NCI-H1105 treated with DMSO at 0.1 percent for 48 hours (cell line): ENCODE measurements at regions not wholly inside any gene's neighbourhood (a gene's known extent, or its start where the extent isn't known, plus 50 kb on each side); places are given as distances from the start of the nearest gene placed in this dataset.

Experiments
- DNase-seq: peaks from one replicate; lab custom pipeline; 2025; lab: John Stamatoyannopoulos, UW

DNA sequence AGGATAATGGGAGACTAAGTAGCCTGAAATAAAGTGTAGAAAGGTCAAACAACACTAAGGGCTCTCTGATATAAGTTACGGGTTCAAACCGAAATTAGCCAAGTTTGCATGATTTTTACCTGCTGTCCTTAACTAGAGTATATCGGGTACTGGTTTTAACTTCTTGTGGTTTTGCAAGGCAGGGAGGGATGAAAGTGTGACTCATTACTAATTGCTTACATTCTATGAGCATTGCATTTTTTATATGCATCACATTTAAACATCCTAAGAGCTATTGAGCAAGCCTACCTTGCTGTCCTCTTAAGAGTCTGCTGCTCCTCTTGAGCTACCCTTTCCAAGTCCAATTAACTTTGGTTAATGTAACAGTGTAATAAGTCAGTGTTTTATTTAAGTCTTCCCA is 415.4 kb downstream of the SLITRK5 start:
- no peak for DNase-seq

DNA sequence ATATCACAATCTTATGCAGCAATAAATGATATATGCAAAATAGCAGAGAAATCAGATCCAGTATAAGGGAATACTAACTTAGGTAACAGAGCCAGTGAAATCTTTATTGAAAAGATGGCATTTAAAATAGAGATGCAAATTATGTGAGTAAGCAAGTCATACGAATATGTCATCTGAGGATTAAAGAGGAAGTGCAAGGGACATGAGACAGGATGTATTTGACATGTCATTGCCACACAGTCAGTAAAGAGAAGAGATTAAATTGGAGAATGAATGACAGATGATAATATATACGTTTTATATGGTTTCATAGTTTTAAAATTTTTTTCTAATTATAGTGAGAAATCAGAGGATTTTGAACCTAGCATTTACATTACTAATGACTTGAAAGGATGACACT is 426.4 kb downstream of the SLITRK5 start:
- no peak for DNase-seq

DNA sequence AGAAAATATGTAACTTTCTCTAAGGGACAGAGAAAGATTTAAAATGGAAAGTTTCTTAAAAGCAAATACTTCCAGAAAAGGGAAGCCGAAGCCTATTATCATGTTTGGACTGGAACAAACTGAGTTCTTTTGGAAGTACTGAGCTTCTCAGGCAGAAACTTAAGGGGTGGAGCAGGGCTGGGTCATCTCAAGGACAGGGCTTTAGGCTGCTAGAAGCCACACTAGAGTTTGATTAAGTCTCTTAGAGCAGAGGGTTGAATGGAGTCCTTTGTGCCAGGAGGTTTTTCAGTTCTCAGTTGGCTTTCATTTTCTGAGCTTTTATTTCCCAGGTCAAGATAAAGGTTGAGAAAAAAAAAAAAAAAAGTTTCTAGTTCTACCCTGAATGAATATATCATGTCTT is 432.7 kb downstream of the SLITRK5 start:
- DNase-seq = no peak

GRCh38 chr13:88104576-88104975 is 433.4 kb downstream of the SLITRK5 start:
- no peak for DNase-seq

- no peak for DNase-seq
Observed at GRCh38 chr13:88107570-88107969, 436.4 kb downstream of the SLITRK5 start.

- DNase-seq = no peak
Observed at GRCh38 chr13:88112526-88112925, 441.4 kb downstream of the SLITRK5 start.

GRCh38 chr13:88115976-88116375 is 444.8 kb downstream of the SLITRK5 start:
- DNase-seq = no peak

GRCh38 chr13:88118952-88119351 is 447.8 kb downstream of the SLITRK5 start:
- no peak for DNase-seq

- DNase-seq = no peak
Observed at GRCh38 chr13:88124142-88124541, 453.0 kb downstream of the SLITRK5 start.

DNA sequence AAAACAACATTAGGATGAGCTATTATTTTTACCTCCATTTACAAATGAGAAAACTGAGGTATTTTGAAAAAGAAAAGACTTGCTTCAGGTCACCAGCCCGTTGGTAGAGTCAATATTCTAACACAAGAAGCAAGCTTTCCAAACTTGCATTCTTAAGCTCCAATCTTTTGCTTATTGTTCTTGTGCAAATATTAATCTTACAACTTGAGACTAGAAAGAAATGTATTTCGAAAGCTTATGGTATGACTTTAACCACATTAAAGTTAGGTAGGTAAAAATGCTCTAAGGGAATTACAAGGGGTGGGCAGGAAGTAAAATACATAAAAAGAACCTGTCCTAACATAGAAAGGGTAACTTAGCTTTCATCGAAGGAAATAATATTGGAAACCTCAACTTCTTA is 453.9 kb downstream of the SLITRK5 start:
- DNase-seq = no peak

DNA sequence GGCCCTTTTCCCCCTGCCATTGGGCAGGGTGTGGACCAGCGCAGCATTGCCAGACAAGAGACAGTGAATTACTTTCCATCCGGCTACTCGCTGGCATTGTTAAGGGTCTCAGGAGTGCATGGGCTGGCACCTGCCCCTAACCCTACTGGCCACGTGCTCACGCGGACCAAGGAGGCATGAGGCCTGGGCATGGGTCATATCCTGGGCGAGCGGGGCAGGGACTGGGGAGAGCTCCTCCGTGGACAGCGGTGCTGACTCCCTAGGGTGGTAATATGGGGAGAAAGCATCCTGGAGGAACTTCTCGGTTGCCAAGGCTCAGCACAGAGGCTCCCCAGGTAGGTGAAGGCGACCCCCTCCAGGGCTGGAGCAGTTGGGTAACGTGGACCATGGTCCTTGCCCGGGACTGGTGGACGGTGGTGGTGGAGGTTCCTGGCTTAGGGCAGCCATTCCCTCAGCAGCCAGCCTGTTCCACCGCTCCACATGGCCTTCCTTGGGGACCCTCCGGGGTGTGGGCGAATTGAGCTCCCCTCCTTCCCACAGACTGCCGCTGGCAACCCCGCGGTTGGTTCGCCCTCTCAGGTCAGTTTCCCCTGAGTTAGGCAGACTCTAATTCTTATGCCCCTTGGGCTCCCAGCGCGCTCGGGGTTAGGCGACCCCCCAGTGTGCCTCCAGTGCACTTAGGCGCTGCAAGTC is 465.1 kb downstream of the SLITRK5 start:
- DNase-seq = no peak

- peak; percentile 23 for DNase-seq
Observed at GRCh38 chr13:88142653-88143052, 471.5 kb downstream of the SLITRK5 start.

DNA sequence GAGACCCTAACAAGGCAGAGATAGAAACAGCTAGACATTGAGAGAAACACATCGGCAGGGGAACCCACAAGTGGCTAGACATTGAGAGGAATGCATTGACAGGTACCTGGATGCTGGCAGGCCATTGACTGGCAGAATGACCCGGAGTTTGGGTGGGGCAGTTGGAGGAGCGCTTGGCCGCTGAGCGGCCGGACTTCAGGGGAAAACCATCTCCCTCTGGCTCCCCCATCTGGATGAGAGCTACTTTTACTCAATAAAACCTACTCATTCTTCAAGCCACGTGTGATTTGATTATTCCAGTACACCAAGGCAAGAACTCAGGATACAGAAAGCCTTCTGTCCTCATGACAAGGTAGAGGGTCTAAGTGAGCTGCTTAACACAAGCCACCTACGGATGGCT is 473.4 kb downstream of the SLITRK5 start:
- no peak for DNase-seq

- no peak for DNase-seq
Observed at GRCh38 chr13:88153353-88153752, 482.2 kb downstream of the SLITRK5 start.

GRCh38 chr13:88154001-88154400 is 482.8 kb downstream of the SLITRK5 start:
- DNase-seq = no peak

DNA sequence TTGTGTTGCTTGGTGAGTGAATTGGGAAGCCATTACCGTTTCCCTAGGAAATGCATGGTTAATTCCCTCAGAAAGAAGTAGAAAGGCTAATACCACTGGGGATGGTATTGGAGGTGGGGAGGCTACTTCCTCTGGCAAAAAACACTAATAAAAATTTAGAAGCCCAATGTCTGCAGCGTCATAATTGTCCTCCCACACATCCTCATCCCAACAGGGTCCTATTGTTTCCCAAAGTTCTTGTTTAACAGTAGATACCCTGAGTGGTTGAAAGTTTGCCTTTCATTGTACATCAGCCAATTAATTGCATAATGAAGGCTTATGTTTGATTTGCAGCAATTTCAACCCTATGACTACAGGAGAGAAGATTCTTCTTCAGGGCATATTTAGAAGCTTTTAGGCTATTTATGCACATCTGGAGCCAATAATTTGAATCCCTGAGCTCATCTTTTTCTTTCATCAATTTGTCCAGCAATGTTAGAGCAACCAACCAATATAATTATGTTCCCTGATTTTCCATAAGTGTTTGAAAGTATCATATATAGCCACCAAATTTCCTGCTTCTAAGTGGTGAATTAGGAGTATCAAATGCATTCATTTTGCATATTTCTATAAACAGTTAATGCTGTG is 491.0 kb downstream of the SLITRK5 start:
- no peak for DNase-seq

- DNase-seq = no peak
Observed at GRCh38 chr13:88176231-88176630, 505.1 kb downstream of the SLITRK5 start.

- no peak for DNase-seq
Observed at GRCh38 chr13:88183440-88183839, 512.3 kb downstream of the SLITRK5 start.

- DNase-seq = no peak
Observed at GRCh38 chr13:88188986-88189385, 517.8 kb downstream of the SLITRK5 start.

GRCh38 chr13:88189728-88190127 is 518.6 kb downstream of the SLITRK5 start:
- DNase-seq = no peak

DNA sequence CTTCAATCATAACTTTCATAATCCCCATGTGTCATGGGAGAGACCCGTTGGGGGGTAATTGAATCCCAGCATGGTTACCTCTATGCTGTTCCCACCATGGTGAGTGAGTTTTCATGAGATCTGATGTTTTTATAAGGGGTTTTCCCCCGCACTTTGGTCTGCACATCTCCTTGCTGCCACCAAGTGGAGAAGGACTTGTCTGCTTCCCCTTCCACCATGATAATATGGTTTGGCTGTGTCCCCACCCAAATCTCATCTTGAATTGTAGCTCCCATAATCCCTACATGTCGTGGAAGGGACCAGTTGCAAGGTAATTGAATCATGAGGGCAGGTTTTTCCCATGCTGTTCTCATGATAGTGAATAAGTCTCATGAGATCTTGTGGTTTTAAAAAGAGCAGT is 524.9 kb downstream of the SLITRK5 start:
- no peak for DNase-seq

GRCh38 chr13:88217372-88217771 is 546.2 kb downstream of the SLITRK5 start:
- no peak for DNase-seq

GRCh38 chr13:88217883-88218282 is 546.7 kb downstream of the SLITRK5 start:
- no peak for DNase-seq

DNA sequence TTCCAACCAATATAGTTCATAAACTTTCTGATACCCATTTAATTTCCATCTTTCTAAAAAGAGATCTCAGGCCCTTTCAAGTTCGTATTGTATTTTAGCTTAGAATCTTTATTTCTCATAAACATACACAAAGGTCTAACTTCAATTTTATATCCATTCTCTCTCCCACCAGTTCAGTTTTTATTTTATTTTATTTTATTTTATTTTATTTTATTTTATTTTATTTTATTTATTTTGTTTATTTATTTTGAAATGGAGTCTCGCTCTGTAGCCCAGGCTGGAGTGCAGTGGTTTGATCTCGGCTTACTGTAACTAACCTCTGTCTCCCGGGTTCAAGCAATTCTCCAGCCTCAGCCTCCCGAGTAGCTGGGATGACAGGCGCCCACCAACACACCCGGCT is 552.8 kb downstream of the SLITRK5 start:
- no peak for DNase-seq
